Sigmoid colon (tissue), 4 donors: ENCODE measurements at regions not wholly inside any gene's neighbourhood (a gene's known extent, or its start where the extent isn't known, plus 50 kb on each side); places are given as distances from the start of the nearest gene placed in this dataset.

Source experiments
- EP300 ChIP-seq, 4 donors: sonication (generic); formaldehyde crosslinking; IDR thresholded peaks; one replicate each; pipeline ENCODE4 v1.6.1; 2017; ENCODE audit warnings: antibody characterized with exemption in 4 of 4
- POLR2AphosphoS5 ChIP-seq, 4 donors: sonication (generic); formaldehyde crosslinking; IDR thresholded peaks; one replicate each; pipeline ENCODE4 v1.6.1; 2017; ENCODE audit warnings: antibody characterized with exemption in 4 of 4

GRCh38 chr12:34291001-34291400, 268.7 kb downstream of the ALG10 start:
- no peak for TF ChIP-seq EP300 (IDR thresholded peaks at IDR 0.05)
- TF ChIP-seq POLR2AphosphoS5 (IDR thresholded peaks at IDR 0.05): no peak
